ENCODE measurements at regions not wholly inside any gene's neighbourhood (a gene's known extent, or its start where the extent isn't known, plus 50 kb on each side); places are given as distances from the start of the nearest gene placed in this dataset.

DNA sequence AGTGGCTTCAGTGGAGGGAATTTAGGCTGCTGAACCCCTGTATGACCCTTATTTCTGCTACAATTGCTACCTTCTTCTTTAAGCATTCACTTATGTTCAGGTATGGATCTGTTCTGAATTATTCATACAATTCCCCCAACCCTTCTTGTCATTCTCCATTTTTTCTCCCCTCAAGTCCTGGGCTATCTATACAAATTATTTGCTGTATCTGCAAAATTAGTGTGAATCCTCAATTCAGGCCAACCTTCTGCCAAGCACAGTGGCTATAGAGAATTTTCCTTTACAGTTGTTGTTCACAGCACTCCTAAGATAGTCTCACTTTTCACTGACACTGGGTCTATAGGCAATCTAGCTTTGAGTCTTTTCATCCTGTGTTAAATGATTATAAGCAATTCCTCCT lies 119.2 kb upstream of the CNTN1 start:
- no TSS peak for BruUV-seq (replicated peaks)

More for the DNA sequence above, 119.2 kb upstream of the CNTN1 start:
- Histone ChIP-seq H3K4me1 (ENCODE audit: control insufficient read depth, insufficient read depth, low read length) (no peaks in the 10 kb centered on the region), H3K4me2 (ENCODE audit: control insufficient read depth, insufficient read depth) (no peak overlapping the region), H2AFZ (ENCODE audit: control insufficient read depth, low read depth, low read length) (no peak overlapping the region), H3K9ac (ENCODE audit: control insufficient read depth, insufficient read depth, low read length) (no peak overlapping the region), H3K27ac (ENCODE audit: control insufficient read depth, insufficient read depth) (no peak overlapping the region), H3K79me2 (ENCODE audit: control insufficient read depth, insufficient read depth, low read length) (no peaks in the 10 kb centered on the region), H3K27me3 (replicated peaks in 1 of 2; ENCODE audit: control insufficient read depth in 2 of 2, insufficient read depth in 2 of 2, low read length in 1 of 2) (no peaks in the 10 kb centered on the region), H3K4me3 (no peak overlapping the region), H3K36me3 (ENCODE audit: control insufficient read depth in 2 of 2, insufficient read depth in 2 of 2, low read length in 1 of 2) (no peaks in the 10 kb centered on the region), H3K9me3 (replicated peaks; ENCODE audit: control insufficient read depth, insufficient read depth, low read length) (no peaks in the 10 kb centered on the region), H4K20me1 (ENCODE audit: control insufficient read depth, insufficient read depth) (no peaks in the 10 kb centered on the region)
- in situ Hi-C loops (cut with MboI) (no loop called here), intact Hi-C loops (cut with micrococcal nuclease; ENCODE audit: unreplicated experiment) (no loop called here)
- CTCF ChIA-PET = interaction anchor here (1.3 kb wide), 1 partner anchor 38 kb away, joined by 3 read pairs; no protein-coding TSS in a partner anchor
- FAIRE-seq = no peak
- POLR2A ChIA-PET = no interaction called here
- RAD21 ChIA-PET (ENCODE audit: unreplicated experiment) = interaction anchor here (2.7 kb wide), 1 partner anchor 12 kb away, joined by 16 read pairs; no protein-coding TSS in a partner anchor
- ATAC-seq = no peak
- SMC1A ChIA-PET (ENCODE audit: uncharacterized antibody, unreplicated experiment) = interaction anchor here (1.0 kb wide), 1 partner anchor 53 kb away, joined by 4 read pairs; no protein-coding TSS in a partner anchor
- TF ChIP-seq ZNF384 (IDR thresholded peaks at IDR 0.05; ENCODE audit: borderline replicate concordance, low read depth, low read length) = no peak
- TF ChIP-seq TCF12 (IDR thresholded peaks at IDR 0.05; ENCODE audit: low read depth, low read length) = no peak
- no peak for TF ChIP-seq ATF7 (IDR thresholded peaks at IDR 0.05; ENCODE audit: low read depth)
- no peak for TF ChIP-seq SREBF2 (IDR thresholded peaks at IDR 0.05; ENCODE audit: low read length)
- no peak for TF ChIP-seq TAF1 (IDR thresholded peaks at IDR 0.05; ENCODE audit: borderline replicate concordance, low read depth, low read length)
- TF ChIP-seq IKZF2 (IDR thresholded peaks at IDR 0.05) = no peak
- TF ChIP-seq SMARCA5 (IDR thresholded peaks at IDR 0.05) = no peak
- TF ChIP-seq RAD51 (IDR thresholded peaks at IDR 0.05) = no peak
- no peak for TF ChIP-seq MTA3 (IDR thresholded peaks at IDR 0.05; ENCODE audit: borderline replicate concordance, low read length)
- TF ChIP-seq, protein P1, sequence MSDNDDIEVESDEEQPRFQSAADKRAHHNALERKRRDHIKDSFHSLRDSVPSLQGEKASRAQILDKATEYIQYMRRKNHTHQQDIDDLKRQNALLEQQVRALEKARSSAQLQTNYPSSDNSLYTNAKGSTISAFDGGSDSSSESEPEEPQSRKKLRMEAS (IDR thresholded peaks at IDR 0.05; ENCODE audit: low read depth, low read length) = no peak
- no peak for TF ChIP-seq ZBTB4 (CRISPR knock-in tag; IDR thresholded peaks at IDR 0.05)
- TF ChIP-seq NR2F1 (conservative IDR thresholded peaks at IDR 0.05) = no peak
- no peak for TF ChIP-seq SREBF1 (IDR thresholded peaks at IDR 0.05; ENCODE audit: low read length)
- no peak for DNase-seq (ENCODE audit: low read depth, low spot score)

Data from GM12878 (cell line).